ENCODE measurements at regions not wholly inside any gene's neighbourhood (a gene's known extent, or its start where the extent isn't known, plus 50 kb on each side); places are given as distances from the start of the nearest gene placed in this dataset.

- Histone ChIP-seq H3K36me3 (ENCODE audit: control insufficient read depth in 2 of 2, insufficient read depth in 1 of 2, low read length in 2 of 2) (no peaks in the 10 kb centered on the region), H3K4me3 (ENCODE audit: low read depth, low read length) (no peak overlapping the region), H3K4me1 (ENCODE audit: control insufficient read depth, insufficient read depth, low read length) (no peaks in the 10 kb centered on the region), H3K27ac (ENCODE audit: extremely low read depth, low read depth, low read length) (no peak overlapping the region), H3K9me3 (ENCODE audit: control insufficient read depth, insufficient read depth, low read depth, low read length) (no peaks in the 10 kb centered on the region)
- TF ChIP-seq ZNF837 (tag by site-specific recombination; IDR thresholded peaks at IDR 0.05) (no peak), ZNF629 (tag by site-specific recombination; IDR thresholded peaks at IDR 0.05) (no peak), TRIM28 (IDR thresholded peaks at IDR 0.05; ENCODE audit: borderline replicate concordance, low read length) (no peak), CTCF (tag by site-specific recombination; IDR thresholded peaks at IDR 0.05) (no peak), PBX3 (CRISPR knock-in tag; IDR thresholded peaks at IDR 0.05) (no peak), ZNF350 (tag by site-specific recombination; IDR thresholded peaks at IDR 0.05) (no peak), HOXA7 (CRISPR knock-in tag; IDR thresholded peaks at IDR 0.05; ENCODE audit: borderline replicate concordance) (no peak), ZNF404 (tag by site-specific recombination; IDR thresholded peaks at IDR 0.05) (no peak), ZNF660 (tag by site-specific recombination; IDR thresholded peaks at IDR 0.05) (no peak), ZNF23 (tag by site-specific recombination; IDR thresholded peaks at IDR 0.05; ENCODE audit: borderline replicate concordance) (no peak), ZNF777 (tag by site-specific recombination; IDR thresholded peaks at IDR 0.05; ENCODE audit: borderline replicate concordance) (no peak), ZNF785 (tag by site-specific recombination; IDR thresholded peaks at IDR 0.05) (no peak), ZNF423 (tag by site-specific recombination; IDR thresholded peaks at IDR 0.05) (no peak), PRDM10 (tag by site-specific recombination; IDR thresholded peaks at IDR 0.05) (no peak), TSHZ1 (tag by site-specific recombination; IDR thresholded peaks at IDR 0.05; ENCODE audit: borderline replicate concordance) (no peak), ZNF175 (tag by site-specific recombination; IDR thresholded peaks at IDR 0.05) (no peak), HOXC10 (CRISPR knock-in tag; IDR thresholded peaks at IDR 0.05) (no peak), ZNF426 (tag by site-specific recombination; IDR thresholded peaks at IDR 0.05) (no peak)
- POLR2A ChIA-PET, result no interaction called here
- CTCF ChIA-PET, result no interaction called here
Measured at GRCh38 chr14:85010186-85010585, 519.8 kb upstream of the FLRT2 start.
